ENCODE measurements at regions not wholly inside any gene's neighbourhood (a gene's known extent, or its start where the extent isn't known, plus 50 kb on each side); places are given as distances from the start of the nearest gene placed in this dataset.

GRCh38 chr10:9860045-9860444 is 1157.6 kb upstream of the CELF2 start:
- ChIA-PET POLR2A (no interaction called here), CTCF (no interaction called here), RAD21 (ENCODE audit: unreplicated experiment) (no interaction called here), SMC1A (ENCODE audit: uncharacterized antibody, unreplicated experiment) (no interaction called here)
- Histone ChIP-seq H3K4me1 (ENCODE audit: control insufficient read depth, insufficient read depth, low read length) (no peaks in the 10 kb centered on the region), H3K4me3 (no peak overlapping the region), H3K4me2 (ENCODE audit: control insufficient read depth, insufficient read depth) (no peak overlapping the region), H3K79me2 (ENCODE audit: control insufficient read depth, insufficient read depth, low read length) (no peaks in the 10 kb centered on the region), H3K36me3 (ENCODE audit: control insufficient read depth in 2 of 2, insufficient read depth in 2 of 2, low read length in 1 of 2) (no peaks in the 10 kb centered on the region), H3K9me3 (replicated peaks; ENCODE audit: control insufficient read depth, insufficient read depth, low read length) (no peaks in the 10 kb centered on the region), H3K9ac (ENCODE audit: control insufficient read depth, insufficient read depth, low read length) (no peak overlapping the region), H2AFZ (ENCODE audit: control insufficient read depth, low read depth, low read length) (no peak overlapping the region), H3K27me3 (replicated peaks in 1 of 2; ENCODE audit: control insufficient read depth in 2 of 2, insufficient read depth in 2 of 2, low read length in 1 of 2) (no peaks in the 10 kb centered on the region), H4K20me1 (ENCODE audit: control insufficient read depth, insufficient read depth) (no peaks in the 10 kb centered on the region), H3K27ac (ENCODE audit: control insufficient read depth, insufficient read depth) (no peak overlapping the region)
- ATAC-seq (no peak), FAIRE-seq (no peak), DNase-seq (ENCODE audit: low read depth, low spot score) (no peak)
- TF ChIP-seq STAT3 (IDR thresholded peaks at IDR 0.05; ENCODE audit: low read depth, low read length) = no peak
- no peak for TF ChIP-seq KLF5 (IDR thresholded peaks at IDR 0.05; ENCODE audit: partially characterized antibody)
- no peak for TF ChIP-seq TCF12 (IDR thresholded peaks at IDR 0.05; ENCODE audit: low read depth, low read length)
- no peak for TF ChIP-seq SMC3 (IDR thresholded peaks at IDR 0.05; ENCODE audit: borderline replicate concordance, low read length)
- TF ChIP-seq SMAD1 (IDR thresholded peaks at IDR 0.05; ENCODE audit: low read depth, partially characterized antibody) = no peak
- no peak for TF ChIP-seq ZBTB4 (CRISPR knock-in tag; IDR thresholded peaks at IDR 0.05)
- TF ChIP-seq HDAC6 (IDR thresholded peaks at IDR 0.05; ENCODE audit: unreplicated experiment) = no peak
- TF ChIP-seq STAT1 (conservative IDR thresholded peaks at IDR 0.05) = no peak
- no peak for TF ChIP-seq SKIL (IDR thresholded peaks at IDR 0.05; ENCODE audit: low read depth, poor library complexity, severe bottlenecking)
- TF ChIP-seq ZNF384 (IDR thresholded peaks at IDR 0.05; ENCODE audit: borderline replicate concordance, low read depth, low read length) = no peak
- no TSS peak for BruUV-seq (replicated peaks)
- intact Hi-C loops (cut with micrococcal nuclease; ENCODE audit: unreplicated experiment) = no loop called here
- in situ Hi-C loops (cut with MboI) = no loop called here
